ENCODE measurements at regions not wholly inside any gene's neighbourhood (a gene's known extent, or its start where the extent isn't known, plus 50 kb on each side); places are given as distances from the start of the nearest gene placed in this dataset.

DNA sequence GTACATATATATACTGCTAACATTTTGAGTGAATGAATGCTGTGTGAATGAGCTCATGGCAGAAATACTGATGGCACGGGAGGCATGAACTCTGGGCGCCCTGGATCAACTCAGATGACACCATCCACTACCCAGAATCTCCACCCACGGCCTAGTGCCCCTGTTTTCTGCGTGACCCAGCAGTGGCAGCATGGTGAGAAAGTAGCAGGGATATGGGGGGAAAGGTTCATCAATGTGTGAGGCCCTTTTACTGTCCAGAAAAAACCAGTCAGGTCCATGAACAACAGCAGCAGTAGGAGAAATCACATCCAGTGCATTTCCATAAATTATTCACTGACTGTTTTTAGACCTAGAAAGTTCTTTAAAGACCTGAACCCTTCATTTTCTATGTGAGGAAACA, 391.0 kb upstream of the NRP1 start:
- no peak overlapping the region for H2BK20ac ChIP-seq (ENCODE audit: low read length)
- H3K9ac ChIP-seq (replicated peaks in 1 of 4; ENCODE audit: extremely low read depth in 1 of 4, low read depth in 3 of 4, low read length in 3 of 4) = no peak overlapping the region
- WGBS, 2 experiments (ENCODE audit: extremely low coverage in 1 of 2, insufficient coverage in 1 of 2, insufficient read length in 1 of 2, insufficient replicate concordance in 2 of 2, low coverage in 1 of 2, low lambda C conversion rate in 2 of 2, missing lambda C conversion rate in 1 of 2) = 85% methylated on average over 4 of the region's 4 CpGs; no CpG with 5 or more reads in 1 of the 2 experiments
- H3K23me2 ChIP-seq (ENCODE audit: low read depth, low read length) = no peaks in the 10 kb centered on the region
- no peak overlapping the region for H3K4ac ChIP-seq (replicated peaks; ENCODE audit: insufficient read length, low read depth, low read length)
- H2BK120ac ChIP-seq (replicated peaks; ENCODE audit: low read depth, low read length) = no peak overlapping the region
- no peak for TF ChIP-seq EP300 (IDR thresholded peaks at IDR 0.05; ENCODE audit: borderline replicate concordance in 1 of 2, low read depth in 2 of 2, low read length in 2 of 2)
- TF ChIP-seq RBBP5 (IDR thresholded peaks at IDR 0.05; ENCODE audit: borderline replicate concordance, low read depth, low read length) = no peak
- no peak for TF ChIP-seq NANOG (IDR thresholded peaks at IDR 0.05; ENCODE audit: insufficient read depth, low read depth, low read length, poor library complexity, severe bottlenecking)
- no peak for TF ChIP-seq SRF (IDR thresholded peaks at IDR 0.05; ENCODE audit: low read depth, low read length)
- TF ChIP-seq TEAD4 (IDR thresholded peaks at IDR 0.05; ENCODE audit: low read depth, low read length) = no peak
- TF ChIP-seq FOSL1 (IDR thresholded peaks at IDR 0.05; ENCODE audit: insufficient read depth, low read depth, low read length) = no peak
- no peak for TF ChIP-seq SP4 (IDR thresholded peaks at IDR 0.05; ENCODE audit: low read length)
- no peak for TF ChIP-seq CHD2 (IDR thresholded peaks at IDR 0.05; ENCODE audit: low read length)
- no peak for TF ChIP-seq GTF2F1 (IDR thresholded peaks at IDR 0.05; ENCODE audit: borderline replicate concordance, low read depth, low read length)
- TF ChIP-seq SIN3A (conservative IDR thresholded peaks at IDR 0.05 in 1 of 2, IDR thresholded peaks at IDR 0.05 in 1 of 2; ENCODE audit: low read depth in 1 of 2, low read length in 2 of 2) = no peak
- no peak for TF ChIP-seq YY1 (IDR thresholded peaks at IDR 0.05; ENCODE audit: low read depth, low read length)
- TF ChIP-seq KDM1A (IDR thresholded peaks at IDR 0.05; ENCODE audit: borderline replicate concordance, low read length) = no peak
- TF ChIP-seq, protein P1, sequence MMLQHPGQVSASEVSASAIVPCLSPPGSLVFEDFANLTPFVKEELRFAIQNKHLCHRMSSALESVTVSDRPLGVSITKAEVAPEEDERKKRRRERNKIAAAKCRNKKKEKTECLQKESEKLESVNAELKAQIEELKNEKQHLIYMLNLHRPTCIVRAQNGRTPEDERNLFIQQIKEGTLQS (IDR thresholded peaks at IDR 0.05; ENCODE audit: insufficient read depth, low read depth, low read length) = no peak
- no peak for TF ChIP-seq KDM5A (IDR thresholded peaks at IDR 0.05; ENCODE audit: low read length)
- no peak overlapping the region for H2BK15ac ChIP-seq (ENCODE audit: low read length)
- H4K5ac ChIP-seq (ENCODE audit: insufficient read length, low read depth, low read length) = no peak overlapping the region
- POLR2A ChIA-PET (ENCODE audit: partially characterized antibody) = no interaction called here
- no peaks in the 10 kb centered on the region for H4K20me1 ChIP-seq (replicated peaks in 1 of 2; ENCODE audit: control insufficient read depth in 1 of 2, insufficient read depth in 2 of 2, low read length in 2 of 2)
- H3K23ac ChIP-seq (ENCODE audit: insufficient read length) = no peak overlapping the region
- CTCF ChIA-PET (ENCODE audit: partially characterized antibody) = interaction anchor here (0.6 to 0.7 kb wide), 2 partner anchors 58 to 599 kb away, joined by 3 to 4 read pairs; no protein-coding TSS in a partner anchor
- H2AK5ac ChIP-seq (ENCODE audit: low read depth, low read length) = no peak overlapping the region
- H4K8ac ChIP-seq (ENCODE audit: extremely low read depth, insufficient read depth, low read length) = no peak overlapping the region
- H3K27ac ChIP-seq (ENCODE audit: low read depth, low read length) = no peak overlapping the region
- H3K4me1 ChIP-seq (replicated peaks in 1 of 4; ENCODE audit: control insufficient read depth in 3 of 4, insufficient read depth in 4 of 4, low read length in 3 of 4) = peaks cover 0 to 5% (median 0%) of the 10 kb centered on the region in 4 experiments; a peak in 1 of 7 replicates
- DNase-seq (ENCODE audit: low read depth in 1 of 2, low spot score in 2 of 2) (no peak), FAIRE-seq (no peak)
- H3K9me3 ChIP-seq (ENCODE audit: insufficient read depth in 2 of 2, low read depth in 1 of 2, low read length in 1 of 2) = peaks cover 5% of the 10 kb centered on the region in 2 experiments; a peak in 2 of 4 replicates
- no peak overlapping the region for H3K18ac ChIP-seq (ENCODE audit: extremely low read depth, low read length)
- no peak overlapping the region for H3K56ac ChIP-seq (replicated peaks; ENCODE audit: insufficient read length, low read depth, low read length)
- no peaks in the 10 kb centered on the region for H3K36me3 ChIP-seq (ENCODE audit: control insufficient read depth in 2 of 4, insufficient read depth in 4 of 4, low read length in 3 of 4)
- no peak overlapping the region for H3K4me3 ChIP-seq (ENCODE audit: extremely low read depth in 1 of 4, insufficient read depth in 2 of 4, low read depth in 3 of 4, low read length in 4 of 4)
- no peak overlapping the region for H4K91ac ChIP-seq (replicated peaks; ENCODE audit: insufficient read length, low read length)
- no peak overlapping the region for H3K14ac ChIP-seq (ENCODE audit: insufficient read length)
- H3K79me1 ChIP-seq (ENCODE audit: low read depth, low read length) = no peaks in the 10 kb centered on the region
- no peak overlapping the region for H2BK5ac ChIP-seq (ENCODE audit: low read depth, low read length)
- H3K79me2 ChIP-seq (ENCODE audit: control insufficient read depth in 1 of 2, insufficient read depth in 2 of 2, low read length in 2 of 2) = no peaks in the 10 kb centered on the region
- no peak overlapping the region for H2BK12ac ChIP-seq (ENCODE audit: low read depth, low read length)
- H3K27me3 ChIP-seq (replicated peaks in 1 of 4; ENCODE audit: control insufficient read depth in 3 of 4, extremely low read depth in 1 of 4, insufficient read depth in 3 of 4, low read length in 3 of 4) = no peaks in the 10 kb centered on the region
- no peak overlapping the region for H3K4me2 ChIP-seq (ENCODE audit: insufficient read depth in 1 of 2, low read depth in 2 of 2, low read length in 2 of 2)
- H2AFZ ChIP-seq (ENCODE audit: low read length) = no peak overlapping the region

Measured in H1 (cell line).